Nephron (organoid): ENCODE measurements at regions not wholly inside any gene's neighbourhood (a gene's known extent, or its start where the extent isn't known, plus 50 kb on each side); places are given as distances from the start of the nearest gene placed in this dataset.

Experiments
- H3K27ac Mint-ChIP-seq, 3 experiments: 2 replicates each; pipeline ENCODE4 v1.8.0; 2020; ENCODE audit warnings: mixed read lengths in 3 of 3, mild to moderate bottlenecking in 2 of 3, moderate library complexity in 1 of 3
- H3K27me3 Mint-ChIP-seq: 2 replicates; pipeline ENCODE4 v1.8.0; 2021; ENCODE audit warnings: low read depth, mild to moderate bottlenecking, moderate library complexity, mixed read lengths
- H3K36me3 Mint-ChIP-seq: 2 replicates; pipeline ENCODE4 v1.8.0; 2020; ENCODE audit warnings: low read depth, mixed read lengths
- H3K4me1 Mint-ChIP-seq: 2 replicates; pipeline ENCODE4 v1.8.0; 2020; ENCODE audit warnings: mixed read lengths
- H3K4me3 Mint-ChIP-seq, 3 experiments: 2 replicates each; pipeline ENCODE4 v1.8.0; 2020; ENCODE audit warnings: mild to moderate bottlenecking in 3 of 3, mixed read lengths in 3 of 3, moderate library complexity in 2 of 3
- H3K9me3 Mint-ChIP-seq: 2 replicates; pipeline ENCODE4 v1.8.0; 2020; ENCODE audit warnings: mixed read lengths
- TF ChIP-seq, protein P1 (sequence below), 3 experiments: fragments of 200-600 bp; sonication (generic); IDR thresholded peaks; one replicate each; pipeline ENCODE4 v1.5.0; 2021; ENCODE audit warnings: antibody characterized with exemption in 3 of 3; ENCODE audit not compliant: unreplicated experiment in 3 of 3

- Mint-ChIP-seq H3K36me3 (no peaks in the 10 kb centered on the region), H3K27me3 (peaks cover 7% of the 10 kb centered on the region), H3K27ac (no peak overlapping the region), H3K9me3 (no peaks in the 10 kb centered on the region), H3K4me3 (no peak overlapping the region), H3K4me1 (no peaks in the 10 kb centered on the region)
- TF ChIP-seq, protein P1, sequence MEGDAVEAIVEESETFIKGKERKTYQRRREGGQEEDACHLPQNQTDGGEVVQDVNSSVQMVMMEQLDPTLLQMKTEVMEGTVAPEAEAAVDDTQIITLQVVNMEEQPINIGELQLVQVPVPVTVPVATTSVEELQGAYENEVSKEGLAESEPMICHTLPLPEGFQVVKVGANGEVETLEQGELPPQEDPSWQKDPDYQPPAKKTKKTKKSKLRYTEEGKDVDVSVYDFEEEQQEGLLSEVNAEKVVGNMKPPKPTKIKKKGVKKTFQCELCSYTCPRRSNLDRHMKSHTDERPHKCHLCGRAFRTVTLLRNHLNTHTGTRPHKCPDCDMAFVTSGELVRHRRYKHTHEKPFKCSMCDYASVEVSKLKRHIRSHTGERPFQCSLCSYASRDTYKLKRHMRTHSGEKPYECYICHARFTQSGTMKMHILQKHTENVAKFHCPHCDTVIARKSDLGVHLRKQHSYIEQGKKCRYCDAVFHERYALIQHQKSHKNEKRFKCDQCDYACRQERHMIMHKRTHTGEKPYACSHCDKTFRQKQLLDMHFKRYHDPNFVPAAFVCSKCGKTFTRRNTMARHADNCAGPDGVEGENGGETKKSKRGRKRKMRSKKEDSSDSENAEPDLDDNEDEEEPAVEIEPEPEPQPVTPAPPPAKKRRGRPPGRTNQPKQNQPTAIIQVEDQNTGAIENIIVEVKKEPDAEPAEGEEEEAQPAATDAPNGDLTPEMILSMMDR (IDR thresholded peaks at IDR 0.05; ENCODE audit: unreplicated experiment in 3 of 3) = no peak
Observed at GRCh38 chr14:98741523-98741922, 530.5 kb downstream of the BCL11B start.

DNA sequence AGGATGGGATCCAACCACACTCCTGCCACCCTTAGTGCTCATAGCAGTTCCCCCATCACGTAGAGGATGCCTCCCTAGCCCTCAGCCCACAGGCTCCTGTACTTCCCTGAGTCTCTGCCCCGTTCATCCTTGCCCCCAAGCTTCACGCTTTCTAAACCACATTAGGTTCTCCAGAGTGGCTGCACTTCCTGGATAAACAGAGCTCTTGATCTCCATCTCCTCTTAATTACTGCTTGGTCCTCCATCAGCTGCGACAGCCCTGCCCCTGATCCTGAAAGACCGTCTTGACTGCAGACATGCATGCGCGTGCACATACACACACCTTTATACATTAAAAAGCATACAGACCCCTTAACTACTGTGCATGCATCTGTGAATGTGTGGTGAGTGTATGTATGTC, 530.0 kb downstream of the BCL11B start:
- Mint-ChIP-seq H3K27me3 (peaks cover 8% of the 10 kb centered on the region), H3K4me1 (no peaks in the 10 kb centered on the region), H3K9me3 (no peaks in the 10 kb centered on the region), H3K27ac (no peak overlapping the region), H3K4me3 (no peak overlapping the region), H3K36me3 (no peaks in the 10 kb centered on the region)
- TF ChIP-seq, protein P1 (IDR thresholded peaks at IDR 0.05; ENCODE audit: unreplicated experiment in 3 of 3) = no peak

DNA sequence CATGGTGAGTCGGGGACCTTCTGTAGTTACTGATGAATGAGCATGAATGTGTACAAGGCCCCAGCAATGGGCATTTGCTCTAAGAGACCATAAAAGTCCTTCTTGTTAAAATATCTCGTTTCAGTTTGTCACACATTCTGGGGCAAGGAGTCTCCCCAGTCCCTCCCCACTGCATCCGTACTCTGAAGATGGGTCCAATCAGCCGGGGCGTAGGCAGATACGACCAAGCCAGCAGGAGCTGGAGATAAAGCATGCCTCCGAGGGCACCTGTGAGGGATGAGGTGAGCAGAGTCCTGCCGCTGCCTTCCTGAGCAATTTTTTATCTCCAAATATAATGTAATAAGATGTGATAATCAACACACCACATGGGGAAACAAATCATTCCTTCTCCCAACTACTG, 528.5 kb downstream of the BCL11B start:
- Mint-ChIP-seq H3K9me3 (no peaks in the 10 kb centered on the region), H3K36me3 (no peaks in the 10 kb centered on the region), H3K27me3 (peaks cover 8% of the 10 kb centered on the region), H3K4me1 (no peaks in the 10 kb centered on the region), H3K27ac (no peak overlapping the region), H3K4me3 (no peak overlapping the region)
- TF ChIP-seq, protein P1 (IDR thresholded peaks at IDR 0.05; ENCODE audit: unreplicated experiment in 3 of 3) = no peak

DNA sequence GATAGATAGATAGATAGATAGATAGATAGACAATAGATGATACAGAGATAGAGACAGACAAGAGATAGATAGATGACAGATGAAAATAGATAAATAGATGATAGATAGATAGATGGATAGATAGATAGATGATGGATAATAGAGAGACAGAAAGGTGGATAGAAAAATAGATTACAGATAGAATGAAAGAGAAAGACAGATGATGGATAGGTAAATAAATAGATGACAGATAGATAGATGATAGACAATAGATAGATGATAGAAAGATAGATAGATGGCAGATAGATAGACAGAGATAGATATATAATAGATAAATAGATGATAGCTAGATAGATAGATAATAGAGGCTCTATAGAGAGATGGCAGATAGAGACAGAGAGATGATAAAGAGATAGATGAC, 523.0 kb downstream of the BCL11B start:
- Mint-ChIP-seq H3K4me1 (peaks cover 4% of the 10 kb centered on the region), H3K4me3 (no peak overlapping the region), H3K27ac (no peak overlapping the region), H3K9me3 (peaks cover 5% of the 10 kb centered on the region), H3K36me3 (no peaks in the 10 kb centered on the region), H3K27me3 (peaks cover 19% of the 10 kb centered on the region)
- TF ChIP-seq, protein P1 (IDR thresholded peaks at IDR 0.05; ENCODE audit: unreplicated experiment in 3 of 3) = no peak

DNA sequence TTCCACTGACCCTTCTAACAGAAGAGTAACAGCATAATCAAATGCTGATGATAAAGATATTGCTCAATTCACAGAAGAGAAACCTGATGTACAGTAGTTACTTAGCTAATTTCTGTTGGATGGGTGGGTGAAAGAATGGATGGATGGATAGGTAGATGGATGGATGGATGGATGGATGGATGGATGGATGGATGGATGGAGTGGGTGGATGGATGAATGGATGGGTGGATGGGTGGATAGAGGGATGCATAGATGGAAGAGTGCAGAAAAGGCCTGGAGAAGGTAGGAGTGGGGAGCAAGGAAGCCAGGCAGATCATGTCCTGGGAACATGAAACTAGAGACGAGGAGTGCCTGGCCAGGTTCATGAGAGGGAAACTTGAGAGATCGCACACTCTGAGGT, 520.9 kb downstream of the BCL11B start:
- Mint-ChIP-seq H3K27ac (no peak overlapping the region), H3K4me3 (no peak overlapping the region), H3K36me3 (no peaks in the 10 kb centered on the region), H3K9me3 (peaks cover 15% of the 10 kb centered on the region), H3K27me3 (peaks cover 15% of the 10 kb centered on the region), H3K4me1 (peaks cover 10% of the 10 kb centered on the region)
- TF ChIP-seq, protein P1 (IDR thresholded peaks at IDR 0.05; ENCODE audit: unreplicated experiment in 3 of 3) = no peak

- Mint-ChIP-seq H3K4me3 (no peak overlapping the region), H3K4me1 (peaks cover 10% of the 10 kb centered on the region), H3K27ac (no peak overlapping the region), H3K9me3 (peaks cover 23% of the 10 kb centered on the region), H3K36me3 (no peaks in the 10 kb centered on the region), H3K27me3 (peaks cover 11% of the 10 kb centered on the region)
- TF ChIP-seq, protein P1 (IDR thresholded peaks at IDR 0.05; ENCODE audit: unreplicated experiment in 3 of 3) = no peak
Observed at GRCh38 chr14:98752660-98753059, 519.3 kb downstream of the BCL11B start.
